ENCODE measurements at regions not wholly inside any gene's neighbourhood (a gene's known extent, or its start where the extent isn't known, plus 50 kb on each side); places are given as distances from the start of the nearest gene placed in this dataset.

DNA sequence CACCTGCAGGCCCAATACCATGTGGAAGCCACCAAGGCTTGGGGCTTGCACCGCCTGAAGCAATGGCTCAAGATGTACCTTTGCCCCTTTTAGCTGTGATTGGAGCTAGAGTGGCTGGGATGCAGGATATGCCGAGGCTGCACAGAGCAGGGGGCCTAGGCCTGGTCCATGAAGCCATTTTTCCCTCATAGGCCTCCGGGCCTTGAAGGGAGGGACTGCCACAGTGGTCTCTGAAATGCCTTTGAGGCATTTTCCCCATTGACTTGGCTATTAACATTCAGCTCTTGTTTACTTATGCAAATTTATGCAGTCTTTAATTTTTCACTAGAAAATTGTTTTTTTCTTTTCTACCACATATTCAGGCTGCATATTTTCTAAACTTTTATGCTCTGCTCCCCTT, 203.2 kb upstream of the HHIP start:
- DNase-seq (ENCODE audit: low read depth): no peak
- TF ChIP-seq CTCF (IDR thresholded peaks at IDR 0.05; ENCODE audit: insufficient read depth, low read depth, low read length): no peak
- H3K4me3 ChIP-seq (ENCODE audit: low read depth, low read length): no peak overlapping the region

GRCh38 chr4:144449611-144450010, 196.3 kb upstream of the HHIP start:
- peak; percentile 42 for DNase-seq (ENCODE audit: low read depth)
- H3K4me3 ChIP-seq (ENCODE audit: low read depth, low read length): no peak overlapping the region
- no peak for TF ChIP-seq CTCF (IDR thresholded peaks at IDR 0.05; ENCODE audit: insufficient read depth, low read depth, low read length)

GRCh38 chr4:144450526-144450925, 195.4 kb upstream of the HHIP start:
- no peak overlapping the region for H3K4me3 ChIP-seq (ENCODE audit: low read depth, low read length)
- no peak for TF ChIP-seq CTCF (IDR thresholded peaks at IDR 0.05; ENCODE audit: insufficient read depth, low read depth, low read length)
- no peak for DNase-seq (ENCODE audit: low read depth)

- TF ChIP-seq CTCF (IDR thresholded peaks at IDR 0.05; ENCODE audit: insufficient read depth, low read depth, low read length): no peak
- DNase-seq (ENCODE audit: low read depth): peak; percentile 18
- no peak overlapping the region for H3K4me3 ChIP-seq (ENCODE audit: low read depth, low read length)
Observed at GRCh38 chr4:144451766-144452450, 194.0 kb upstream of the HHIP start.

DNA sequence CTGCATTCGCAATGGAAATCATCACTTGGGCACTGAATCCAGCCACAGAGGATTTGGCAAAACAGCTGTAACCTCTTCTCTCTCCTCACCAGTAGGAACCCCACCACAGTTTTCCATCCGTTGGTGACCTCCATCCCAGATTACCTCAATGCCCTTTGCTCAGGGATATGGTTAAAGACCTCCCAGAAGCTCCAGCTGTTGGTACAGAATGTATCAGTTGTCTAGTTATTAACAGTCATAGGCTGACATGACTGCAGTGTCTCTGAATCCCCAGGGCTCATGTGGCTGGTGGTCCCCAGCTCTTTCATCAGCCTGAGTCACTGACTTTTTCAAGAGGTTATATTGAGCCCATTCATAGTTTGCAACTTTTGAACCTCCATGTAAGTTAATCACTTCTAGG, 189.8 kb upstream of the HHIP start:
- no peak overlapping the region for H3K4me3 ChIP-seq (ENCODE audit: low read depth, low read length)
- TF ChIP-seq CTCF (IDR thresholded peaks at IDR 0.05; ENCODE audit: insufficient read depth, low read depth, low read length): no peak
- no peak for DNase-seq (ENCODE audit: low read depth)

GRCh38 chr4:144461906-144462305, 184.1 kb upstream of the HHIP start:
- H3K4me3 ChIP-seq (ENCODE audit: low read depth, low read length): no peak overlapping the region
- TF ChIP-seq CTCF (IDR thresholded peaks at IDR 0.05; ENCODE audit: insufficient read depth, low read depth, low read length): no peak
- no peak for DNase-seq (ENCODE audit: low read depth)

- no peak for TF ChIP-seq CTCF (IDR thresholded peaks at IDR 0.05; ENCODE audit: insufficient read depth, low read depth, low read length)
- no peak overlapping the region for H3K4me3 ChIP-seq (ENCODE audit: low read depth, low read length)
- DNase-seq (ENCODE audit: low read depth): no peak
Observed at GRCh38 chr4:144463236-144463635, 182.7 kb upstream of the HHIP start.
